SK-N-MC (cell line): ENCODE measurements at regions not wholly inside any gene's neighbourhood (a gene's known extent, or its start where the extent isn't known, plus 50 kb on each side); places are given as distances from the start of the nearest gene placed in this dataset.

Experiments
- DNase-seq: peaks from one replicate; pipeline ENCODE4 v3.0.0-alpha.2; 2011; ENCODE audit warnings: low read depth, low spot score
- H3K27ac ChIP-seq: fragments of 200-600 bp; sonication (generic); 2 replicates; pipeline ENCODE4 v1.5.1; 2016; ENCODE audit warnings: mixed run types
- H3K36me3 ChIP-seq: fragments of 200-600 bp; sonication (generic); 2 replicates; pipeline ENCODE4 v1.6.1; 2017; ENCODE audit warnings: antibody characterized with exemption, low read length, mixed read lengths; ENCODE audit not compliant: insufficient read depth
- H3K4me3 ChIP-seq: fragments of 200-600 bp; sonication (generic); 2 replicates; pipeline ENCODE4 v1.5.1; 2016
- H3K9ac ChIP-seq: fragments of 200-600 bp; sonication (generic); 2 replicates; pipeline ENCODE4 v1.8.0; 2017; ENCODE audit warnings: mixed run types, mixed read lengths; ENCODE audit not compliant: insufficient read length
- H3K9me3 ChIP-seq: fragments of 200-600 bp; sonication (generic); 2 replicates; pipeline ENCODE4 v1.6.1; 2017; ENCODE audit warnings: low read depth, mild to moderate bottlenecking, antibody characterized with exemption, low read length, moderate library complexity, mixed read lengths
- EZH2 ChIP-seq: fragments of 200-600 bp; sonication (generic); IDR thresholded peaks from one replicate; pipeline ENCODE4 v1.6.1; 2017; ENCODE audit warnings: antibody characterized with exemption
- FOXP2 ChIP-seq: optimal IDR thresholded peaks from 2 replicates; pipeline ENCODE3; 2011; ENCODE audit warnings: mild to moderate bottlenecking, moderate library complexity; ENCODE audit not compliant: insufficient read depth; ENCODE audit errors: extremely low read length, control extremely low read depth
- POLR2AphosphoS5 ChIP-seq: IDR thresholded peaks from 2 replicates; pipeline ENCODE4 v1.6.1; 2012; ENCODE audit warnings: mild to moderate bottlenecking, low read depth, low read length, borderline replicate concordance

- no peak overlapping the region for H3K27ac ChIP-seq
- TF ChIP-seq POLR2AphosphoS5 (no peak), FOXP2 (no peak), EZH2 (no peak)
- H3K9ac ChIP-seq: no peak overlapping the region
- H3K4me3 ChIP-seq: no peak overlapping the region
- H3K36me3 ChIP-seq: no peaks in the 10 kb centered on the region
- H3K9me3 ChIP-seq: no peaks in the 10 kb centered on the region
- DNase-seq: no peak
Observed at GRCh38 chr3:166457382-166457781, 620.2 kb upstream of the BCHE start.

- TF ChIP-seq POLR2AphosphoS5 (no peak), EZH2 (no peak), FOXP2 (no peak)
- H3K9ac ChIP-seq: no peak overlapping the region
- DNase-seq: no peak
- no peak overlapping the region for H3K4me3 ChIP-seq
- H3K9me3 ChIP-seq: no peaks in the 10 kb centered on the region
- no peaks in the 10 kb centered on the region for H3K36me3 ChIP-seq
- H3K27ac ChIP-seq: no peak overlapping the region
Observed at GRCh38 chr3:166456286-166456685, 619.1 kb upstream of the BCHE start.

GRCh38 chr3:166455744-166456143, 618.5 kb upstream of the BCHE start:
- H3K9me3 ChIP-seq: no peaks in the 10 kb centered on the region
- DNase-seq: no peak
- H3K27ac ChIP-seq: no peak overlapping the region
- no peak for TF ChIP-seq POLR2AphosphoS5
- no peaks in the 10 kb centered on the region for H3K36me3 ChIP-seq
- H3K4me3 ChIP-seq: no peak overlapping the region
- H3K9ac ChIP-seq: no peak overlapping the region

GRCh38 chr3:166453478-166453877, 616.3 kb upstream of the BCHE start:
- TF ChIP-seq FOXP2: no peak
- TF ChIP-seq EZH2: no peak
- no peak for TF ChIP-seq POLR2AphosphoS5
- no peak overlapping the region for H3K4me3 ChIP-seq
- H3K9ac ChIP-seq: no peak overlapping the region
- H3K36me3 ChIP-seq: no peaks in the 10 kb centered on the region
- DNase-seq: no peak
- no peak overlapping the region for H3K27ac ChIP-seq
- H3K9me3 ChIP-seq: no peaks in the 10 kb centered on the region

DNA sequence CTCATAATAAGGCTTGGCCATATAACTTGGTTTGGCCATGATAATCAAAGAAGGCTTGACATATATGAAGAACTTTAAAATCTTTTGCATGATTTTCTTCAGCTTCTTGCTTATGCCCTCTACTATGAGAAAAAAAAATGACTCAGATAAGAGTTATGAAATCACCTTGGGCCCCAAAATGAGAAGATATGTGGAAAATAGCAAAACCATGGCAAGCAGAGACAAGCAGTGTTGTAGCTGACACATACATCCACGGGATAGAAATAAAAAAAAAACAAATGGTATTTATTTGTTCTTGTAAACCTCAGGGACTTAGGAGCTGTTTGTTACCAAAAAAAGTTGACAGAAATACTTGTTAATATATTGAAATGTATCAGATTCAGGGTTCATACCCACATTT, 614.8 kb upstream of the BCHE start:
- H3K9ac ChIP-seq: no peak overlapping the region
- H3K27ac ChIP-seq: no peak overlapping the region
- no peaks in the 10 kb centered on the region for H3K9me3 ChIP-seq
- TF ChIP-seq POLR2AphosphoS5 (no peak), FOXP2 (no peak), EZH2 (no peak)
- no peak overlapping the region for H3K4me3 ChIP-seq
- no peak for DNase-seq
- H3K36me3 ChIP-seq: no peaks in the 10 kb centered on the region

DNA sequence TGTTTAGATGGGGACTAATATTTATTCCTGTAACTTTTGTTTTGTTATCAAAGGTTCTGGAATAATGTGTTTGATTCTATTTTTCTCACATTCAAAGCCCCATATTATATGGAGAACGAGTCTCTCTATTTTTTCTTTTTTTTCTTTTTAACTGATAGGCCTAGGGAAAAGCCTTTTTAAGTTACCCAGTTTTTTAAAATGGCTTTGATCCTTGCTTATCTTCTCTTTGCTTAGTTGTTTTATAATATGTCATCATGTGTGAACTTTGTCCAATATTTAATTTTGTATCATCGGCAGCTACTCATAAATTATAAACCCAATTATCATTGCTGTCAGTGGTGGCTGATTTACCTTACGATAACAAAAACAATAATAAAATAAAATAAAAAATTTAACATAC, 610.3 kb upstream of the BCHE start:
- Histone ChIP-seq H3K9ac (no peak overlapping the region), H3K27ac (no peak overlapping the region), H3K9me3 (no peaks in the 10 kb centered on the region), H3K4me3 (no peak overlapping the region), H3K36me3 (no peaks in the 10 kb centered on the region)
- no peak for DNase-seq
- TF ChIP-seq POLR2AphosphoS5 (no peak), EZH2 (no peak), FOXP2 (no peak)

DNA sequence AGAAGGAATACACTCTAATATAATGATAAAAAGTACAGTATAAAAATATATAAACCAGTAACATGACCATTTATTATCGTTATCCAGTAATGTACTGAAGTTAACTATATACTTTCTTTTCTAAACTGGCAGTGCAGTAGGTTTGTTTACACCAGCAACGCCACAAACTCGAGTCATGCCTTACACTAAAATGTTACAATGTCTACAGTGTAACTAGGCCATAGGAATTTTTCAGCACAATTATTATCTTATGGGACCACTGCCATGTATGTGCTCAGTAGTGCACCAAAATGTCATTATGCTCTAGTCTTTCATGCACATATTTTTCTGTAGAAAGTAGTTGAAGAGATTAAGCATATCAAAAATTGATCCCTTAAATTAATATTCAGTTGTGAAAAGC, 609.8 kb upstream of the BCHE start:
- TF ChIP-seq FOXP2 (no peak), POLR2AphosphoS5 (no peak), EZH2 (no peak)
- Histone ChIP-seq H3K4me3 (no peak overlapping the region), H3K9ac (no peak overlapping the region), H3K27ac (no peak overlapping the region), H3K36me3 (no peaks in the 10 kb centered on the region), H3K9me3 (no peaks in the 10 kb centered on the region)
- DNase-seq: no peak

GRCh38 chr3:166446291-166446690, 609.1 kb upstream of the BCHE start:
- no peaks in the 10 kb centered on the region for H3K36me3 ChIP-seq
- H3K9ac ChIP-seq: no peak overlapping the region
- TF ChIP-seq EZH2: no peak
- TF ChIP-seq FOXP2: no peak
- TF ChIP-seq POLR2AphosphoS5: no peak
- H3K27ac ChIP-seq: no peak overlapping the region
- no peak overlapping the region for H3K4me3 ChIP-seq
- DNase-seq: no peak
- no peaks in the 10 kb centered on the region for H3K9me3 ChIP-seq

DNA sequence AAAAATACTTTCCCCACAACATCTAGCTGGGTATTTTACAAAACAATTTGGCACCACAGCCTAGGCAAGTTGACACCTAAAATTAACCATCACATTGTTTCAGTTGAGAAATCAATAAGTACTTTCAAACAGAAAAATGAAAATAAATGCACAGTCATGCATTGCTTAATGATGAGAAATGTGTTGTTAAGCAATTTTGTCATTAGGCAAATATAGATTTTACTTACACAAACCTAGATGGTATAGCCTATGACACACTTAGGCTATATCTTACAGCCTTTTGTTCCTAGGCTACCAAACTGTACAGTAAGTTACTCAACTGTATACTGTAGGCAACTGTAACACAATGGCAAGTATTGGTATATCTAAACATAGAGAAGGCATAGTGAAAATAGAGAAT, 608.6 kb upstream of the BCHE start:
- H3K36me3 ChIP-seq: no peaks in the 10 kb centered on the region
- no peak for TF ChIP-seq EZH2
- no peak overlapping the region for H3K9ac ChIP-seq
- DNase-seq: no peak
- no peak overlapping the region for H3K4me3 ChIP-seq
- no peak overlapping the region for H3K27ac ChIP-seq
- no peaks in the 10 kb centered on the region for H3K9me3 ChIP-seq

DNA sequence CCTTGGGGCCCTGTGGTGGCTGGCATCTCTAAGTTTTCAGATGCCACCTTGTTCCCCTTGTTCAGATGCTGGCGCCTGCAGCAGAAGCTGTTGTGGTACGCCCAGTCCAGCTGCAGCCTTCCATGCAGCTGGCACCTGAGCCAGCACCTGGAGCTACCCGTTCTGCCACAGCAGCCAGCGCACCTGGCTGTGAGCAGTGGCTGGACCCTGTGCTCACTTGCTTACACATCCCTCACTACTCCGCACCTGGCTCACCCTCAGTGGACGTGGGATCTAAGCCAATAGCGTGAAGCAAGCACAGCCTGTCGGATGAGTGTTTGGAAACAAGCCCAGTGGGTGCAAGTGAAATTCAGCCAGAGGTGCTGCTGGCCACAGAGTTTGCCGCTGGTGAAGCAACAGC, 607.5 kb upstream of the BCHE start:
- H3K27ac ChIP-seq: no peak overlapping the region
- no peaks in the 10 kb centered on the region for H3K36me3 ChIP-seq
- no peak overlapping the region for H3K4me3 ChIP-seq
- no peak for TF ChIP-seq POLR2AphosphoS5
- no peak for TF ChIP-seq FOXP2
- no peak for TF ChIP-seq EZH2
- H3K9ac ChIP-seq: no peak overlapping the region
- no peaks in the 10 kb centered on the region for H3K9me3 ChIP-seq
- DNase-seq: no peak
